ENCODE measurements at regions not wholly inside any gene's neighbourhood (a gene's known extent, or its start where the extent isn't known, plus 50 kb on each side); places are given as distances from the start of the nearest gene placed in this dataset.

- TF ChIP-seq, protein P1, sequence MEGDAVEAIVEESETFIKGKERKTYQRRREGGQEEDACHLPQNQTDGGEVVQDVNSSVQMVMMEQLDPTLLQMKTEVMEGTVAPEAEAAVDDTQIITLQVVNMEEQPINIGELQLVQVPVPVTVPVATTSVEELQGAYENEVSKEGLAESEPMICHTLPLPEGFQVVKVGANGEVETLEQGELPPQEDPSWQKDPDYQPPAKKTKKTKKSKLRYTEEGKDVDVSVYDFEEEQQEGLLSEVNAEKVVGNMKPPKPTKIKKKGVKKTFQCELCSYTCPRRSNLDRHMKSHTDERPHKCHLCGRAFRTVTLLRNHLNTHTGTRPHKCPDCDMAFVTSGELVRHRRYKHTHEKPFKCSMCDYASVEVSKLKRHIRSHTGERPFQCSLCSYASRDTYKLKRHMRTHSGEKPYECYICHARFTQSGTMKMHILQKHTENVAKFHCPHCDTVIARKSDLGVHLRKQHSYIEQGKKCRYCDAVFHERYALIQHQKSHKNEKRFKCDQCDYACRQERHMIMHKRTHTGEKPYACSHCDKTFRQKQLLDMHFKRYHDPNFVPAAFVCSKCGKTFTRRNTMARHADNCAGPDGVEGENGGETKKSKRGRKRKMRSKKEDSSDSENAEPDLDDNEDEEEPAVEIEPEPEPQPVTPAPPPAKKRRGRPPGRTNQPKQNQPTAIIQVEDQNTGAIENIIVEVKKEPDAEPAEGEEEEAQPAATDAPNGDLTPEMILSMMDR (IDR thresholded peaks at IDR 0.05; ENCODE audit: extremely low read depth, insufficient read depth, missing control alignments) = no peak
- in situ Hi-C loops (cut with MboI; ENCODE audit: low pct_unique_long_range_greater_than_20kb, low sequenced_read_pairs, unreplicated experiment) = no loop called here
- no peak for DNase-seq (ENCODE audit: low spot score)
Measured at GRCh38 chr1:218570456-218570855, 225.3 kb downstream of the TGFB2 start.

- in situ Hi-C loops (cut with MboI; ENCODE audit: low pct_unique_long_range_greater_than_20kb, low sequenced_read_pairs, unreplicated experiment) = no loop called here
- DNase-seq (ENCODE audit: low spot score) = no peak
- TF ChIP-seq, protein P1 (IDR thresholded peaks at IDR 0.05; ENCODE audit: extremely low read depth, insufficient read depth, missing control alignments) = no peak
Measured at GRCh38 chr1:218571491-218571890, 226.4 kb downstream of the TGFB2 start.

DNA sequence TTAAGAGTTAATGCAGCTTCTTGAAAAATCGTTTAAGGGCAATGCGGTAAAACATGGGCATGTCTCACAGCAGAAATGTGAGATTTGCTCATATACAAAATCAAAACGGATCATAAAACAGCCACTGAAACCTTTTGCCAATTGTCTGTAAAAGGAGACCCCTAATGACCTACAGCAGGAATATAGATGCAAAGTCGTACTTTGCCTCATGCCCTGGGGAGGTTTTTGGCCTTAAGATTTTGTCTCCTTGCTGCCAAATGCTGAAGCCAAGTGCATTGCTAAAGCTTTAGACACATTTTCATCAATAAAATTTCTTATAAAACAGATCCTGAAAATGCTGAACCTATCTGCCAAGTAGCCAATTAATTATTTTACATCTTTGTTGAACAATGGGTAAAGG is 226.9 kb downstream of the TGFB2 start:
- in situ Hi-C loops (cut with MboI; ENCODE audit: low pct_unique_long_range_greater_than_20kb, low sequenced_read_pairs, unreplicated experiment) = no loop called here
- DNase-seq (ENCODE audit: low spot score) = no peak
- TF ChIP-seq, protein P1 (IDR thresholded peaks at IDR 0.05; ENCODE audit: extremely low read depth, insufficient read depth, missing control alignments) = no peak

GRCh38 chr1:218573925-218574324 is 228.8 kb downstream of the TGFB2 start:
- TF ChIP-seq, protein P1 (IDR thresholded peaks at IDR 0.05; ENCODE audit: extremely low read depth, insufficient read depth, missing control alignments) = no peak
- in situ Hi-C loops (cut with MboI; ENCODE audit: low pct_unique_long_range_greater_than_20kb, low sequenced_read_pairs, unreplicated experiment) = no loop called here
- DNase-seq (ENCODE audit: low spot score) = no peak

GRCh38 chr1:218575079-218575478 is 229.9 kb downstream of the TGFB2 start:
- TF ChIP-seq, protein P1 (IDR thresholded peaks at IDR 0.05; ENCODE audit: extremely low read depth, insufficient read depth, missing control alignments) = no peak
- in situ Hi-C loops (cut with MboI; ENCODE audit: low pct_unique_long_range_greater_than_20kb, low sequenced_read_pairs, unreplicated experiment) = no loop called here
- no peak for DNase-seq (ENCODE audit: low spot score)

DNA sequence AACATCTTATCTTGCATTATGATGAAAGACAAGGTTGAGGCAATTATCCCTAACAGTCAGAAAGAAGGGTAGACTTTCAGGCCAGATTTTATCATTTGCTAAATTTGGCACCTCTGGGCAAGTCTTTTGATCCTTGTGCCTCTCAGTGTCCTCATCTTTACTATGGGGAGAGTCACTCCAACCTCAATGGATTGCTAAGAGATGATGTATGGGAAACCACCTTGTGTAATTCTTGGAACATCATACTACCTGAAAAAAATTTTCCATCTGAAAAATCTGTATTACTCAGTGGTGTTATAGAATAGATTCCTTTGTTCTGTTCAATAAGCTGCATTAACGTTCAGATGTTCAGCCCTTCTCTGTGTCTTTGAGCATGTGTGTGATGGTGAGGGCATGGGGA is 230.7 kb downstream of the TGFB2 start:
- in situ Hi-C loops (cut with MboI; ENCODE audit: low pct_unique_long_range_greater_than_20kb, low sequenced_read_pairs, unreplicated experiment) = no loop called here
- TF ChIP-seq, protein P1 (IDR thresholded peaks at IDR 0.05; ENCODE audit: extremely low read depth, insufficient read depth, missing control alignments) = no peak
- DNase-seq (ENCODE audit: low spot score) = no peak

DNA sequence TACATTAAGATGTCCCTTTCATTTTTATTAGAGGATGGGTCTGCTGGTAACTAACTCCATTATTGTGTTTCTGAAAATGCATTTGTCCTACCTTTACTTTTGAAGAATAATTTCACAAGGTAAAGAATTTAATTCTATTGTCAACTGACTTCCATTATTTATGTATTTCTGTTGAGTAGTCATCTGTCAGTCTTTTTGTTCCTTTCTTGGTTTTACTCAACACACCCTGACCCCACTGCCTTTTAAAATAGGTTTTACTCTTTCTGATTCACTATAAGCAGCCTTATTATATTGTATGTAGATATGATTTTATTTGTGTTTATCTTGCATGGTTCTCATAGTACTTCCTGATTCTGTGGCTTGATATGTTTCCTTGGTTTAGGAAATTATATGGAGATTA is 237.5 kb downstream of the TGFB2 start:
- DNase-seq (ENCODE audit: low spot score) = no peak
- in situ Hi-C loops (cut with MboI; ENCODE audit: low pct_unique_long_range_greater_than_20kb, low sequenced_read_pairs, unreplicated experiment) = no loop called here
- TF ChIP-seq, protein P1 (IDR thresholded peaks at IDR 0.05; ENCODE audit: extremely low read depth, insufficient read depth, missing control alignments) = no peak
